WTC11 (cell line): ENCODE measurements at regions not wholly inside any gene's neighbourhood (a gene's known extent, or its start where the extent isn't known, plus 50 kb on each side); places are given as distances from the start of the nearest gene placed in this dataset.

ENCODE experiments used
- ATAC-seq: fragments of 200-7000 bp; cut with Tn5 transposase; 2 replicates; pipeline ENCODE4 v1.10.0; 2021; ENCODE audit warnings: mild to moderate bottlenecking, moderate library complexity
- CTCF ChIA-PET: fragments of 300-600 bp; sonication (Branson Sonifier 250); formaldehyde crosslinking; loops from one replicate; lab custom pipeline; 2021; ENCODE audit warnings: antibody characterized with exemption; lab: Charles Lee
- POLR2A ChIA-PET: fragments of 350-600 bp; sonication (Branson Sonifier 250); formaldehyde crosslinking; loops from one replicate; lab custom pipeline; 2021; ENCODE audit warnings: antibody characterized with exemption; lab: Charles Lee
- DNase-seq: peaks from one replicate; pipeline ENCODE4 v3.0.0; 2021; ENCODE audit warnings: low spot score
- H3K27ac Mint-ChIP-seq: 2 replicates; pipeline ENCODE4 v1.8.0; 2021; ENCODE audit warnings: mixed read lengths
- H3K27me3 Mint-ChIP-seq: 2 replicates; pipeline ENCODE4 v1.8.0; 2021; ENCODE audit warnings: low read depth, mild to moderate bottlenecking, moderate library complexity, mixed read lengths
- H3K36me3 Mint-ChIP-seq: 2 replicates; pipeline ENCODE4 v1.8.0; 2021; ENCODE audit warnings: mixed read lengths
- H3K4me1 Mint-ChIP-seq: 2 replicates; pipeline ENCODE4 v1.8.0; 2022; ENCODE audit warnings: mixed read lengths
- H3K4me3 Mint-ChIP-seq: 2 replicates; pipeline ENCODE4 v1.8.0; 2021; ENCODE audit warnings: mild to moderate bottlenecking, moderate library complexity, mixed read lengths
- H3K9me3 Mint-ChIP-seq: 2 replicates; pipeline ENCODE4 v1.8.0; 2021; ENCODE audit warnings: mixed read lengths
- EMX1 ChIP-seq: fragments of 250-450 bp; sonication (Bioruptor Pico); IDR thresholded peaks from 2 replicates; pipeline ENCODE4 v1.8.0; 2021; ENCODE audit warnings: mild to moderate bottlenecking
- FOXJ3 ChIP-seq: sonication (generic); formaldehyde crosslinking; IDR thresholded peaks from 2 replicates; pipeline ENCODE4 v1.9.0; 2021; ENCODE audit warnings: missing genetic modification reagents, mild to moderate bottlenecking, borderline replicate concordance
- FOXK1 ChIP-seq: sonication (generic); formaldehyde crosslinking; IDR thresholded peaks from 2 replicates; pipeline ENCODE4 v1.8.0; 2022; ENCODE audit warnings: mild to moderate bottlenecking, moderate library complexity, missing genetic modification reagents
- GRHL2 ChIP-seq: fragments of 250-450 bp; sonication (Bioruptor Pico); IDR thresholded peaks from 2 replicates; pipeline ENCODE4 v1.8.0; 2022; ENCODE audit warnings: mild to moderate bottlenecking, moderate library complexity; ENCODE audit not compliant: insufficient replicate concordance, severe bottlenecking
- HMGXB4 ChIP-seq: sonication (generic); formaldehyde crosslinking; IDR thresholded peaks from 2 replicates; pipeline ENCODE4 v1.8.1; 2023; ENCODE audit warnings: mild to moderate bottlenecking, moderate library complexity, missing genetic modification reagents
- KAT7 ChIP-seq: sonication (generic); formaldehyde crosslinking; IDR thresholded peaks from 2 replicates; pipeline ENCODE4 v1.8.1; 2023; ENCODE audit warnings: missing genetic modification reagents, mild to moderate bottlenecking, borderline replicate concordance
- MYBL2 ChIP-seq: sonication (generic); formaldehyde crosslinking; IDR thresholded peaks from 2 replicates; pipeline ENCODE4 v1.8.1; 2023; ENCODE audit warnings: mild to moderate bottlenecking, moderate library complexity, missing genetic modification reagents
- SP1 ChIP-seq: sonication (generic); formaldehyde crosslinking; conservative IDR thresholded peaks from 2 replicates; pipeline ENCODE4 v1.8.1; 2022; ENCODE audit warnings: missing genetic modification reagents
- ZNF425 ChIP-seq: fragments of 250-450 bp; sonication (Bioruptor Pico); conservative IDR thresholded peaks from 2 replicates; pipeline ENCODE4 v1.9.0; 2021; ENCODE audit warnings: mild to moderate bottlenecking
- ZNF532 ChIP-seq: fragments of 250-450 bp; sonication (Bioruptor Pico); IDR thresholded peaks from 2 replicates; pipeline ENCODE4 v1.9.0; 2021; ENCODE audit warnings: mild to moderate bottlenecking, borderline replicate concordance
- ZNF671 ChIP-seq: fragments of 250-450 bp; sonication (Bioruptor Pico); IDR thresholded peaks from 2 replicates; pipeline ENCODE4 v1.8.0; 2021; ENCODE audit warnings: mild to moderate bottlenecking
- TF ChIP-seq, protein P1 (sequence below): sonication (generic); formaldehyde crosslinking; IDR thresholded peaks from 2 replicates; pipeline ENCODE4 v1.8.1; 2022; ENCODE audit warnings: mild to moderate bottlenecking, missing genetic modification reagents, moderate library complexity, borderline replicate concordance
- TF ChIP-seq, protein P2 (sequence below): sonication (generic); formaldehyde crosslinking; IDR thresholded peaks from 2 replicates; pipeline ENCODE4 v1.8.0; 2022; ENCODE audit warnings: mild to moderate bottlenecking, missing genetic modification reagents
- TF ChIP-seq, protein P3 (sequence below): sonication (generic); formaldehyde crosslinking; IDR thresholded peaks from 2 replicates; pipeline ENCODE4 v1.8.0; 2022; ENCODE audit warnings: mild to moderate bottlenecking, missing genetic modification reagents
- TF ChIP-seq, protein P4 (sequence below): fragments of 250-450 bp; sonication (Bioruptor Pico); IDR thresholded peaks from 2 replicates; pipeline ENCODE4 v2.1.2; 2022; ENCODE audit warnings: mild to moderate bottlenecking, moderate library complexity

GRCh38 chr4:27629532-27630225 is 769.0 kb downstream of the STIM2 start:
- H3K4me3 Mint-ChIP-seq: no peak overlapping the region
- peaks cover 3% of the 10 kb centered on the region; the same call in 1 of the 2 replicates for H3K4me1 Mint-ChIP-seq
- no peaks in the 10 kb centered on the region for H3K9me3 Mint-ChIP-seq
- no peaks in the 10 kb centered on the region for H3K36me3 Mint-ChIP-seq
- ChIA-PET POLR2A (no interaction called here), CTCF (no interaction called here)
- H3K27ac Mint-ChIP-seq: no peak overlapping the region
- ATAC-seq: no peak
- no peak for DNase-seq
- no peak for TF ChIP-seq ZNF671 (CRISPR knock-in tag)
- no peak for TF ChIP-seq GRHL2 (CRISPR knock-in tag)
- TF ChIP-seq ZNF532 (CRISPR knock-in tag): no peak
- no peak for TF ChIP-seq MYBL2 (CRISPR knock-in tag)
- no peak for TF ChIP-seq FOXJ3
- TF ChIP-seq HMGXB4 (CRISPR knock-in tag): no peak
- TF ChIP-seq EMX1 (CRISPR knock-in tag): no peak
- no peak for TF ChIP-seq SP1 (CRISPR knock-in tag)
- TF ChIP-seq, protein P1, sequence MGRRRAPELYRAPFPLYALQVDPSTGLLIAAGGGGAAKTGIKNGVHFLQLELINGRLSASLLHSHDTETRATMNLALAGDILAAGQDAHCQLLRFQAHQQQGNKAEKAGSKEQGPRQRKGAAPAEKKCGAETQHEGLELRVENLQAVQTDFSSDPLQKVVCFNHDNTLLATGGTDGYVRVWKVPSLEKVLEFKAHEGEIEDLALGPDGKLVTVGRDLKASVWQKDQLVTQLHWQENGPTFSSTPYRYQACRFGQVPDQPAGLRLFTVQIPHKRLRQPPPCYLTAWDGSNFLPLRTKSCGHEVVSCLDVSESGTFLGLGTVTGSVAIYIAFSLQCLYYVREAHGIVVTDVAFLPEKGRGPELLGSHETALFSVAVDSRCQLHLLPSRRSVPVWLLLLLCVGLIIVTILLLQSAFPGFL (CRISPR knock-in tag): no peak
- TF ChIP-seq, protein P2, sequence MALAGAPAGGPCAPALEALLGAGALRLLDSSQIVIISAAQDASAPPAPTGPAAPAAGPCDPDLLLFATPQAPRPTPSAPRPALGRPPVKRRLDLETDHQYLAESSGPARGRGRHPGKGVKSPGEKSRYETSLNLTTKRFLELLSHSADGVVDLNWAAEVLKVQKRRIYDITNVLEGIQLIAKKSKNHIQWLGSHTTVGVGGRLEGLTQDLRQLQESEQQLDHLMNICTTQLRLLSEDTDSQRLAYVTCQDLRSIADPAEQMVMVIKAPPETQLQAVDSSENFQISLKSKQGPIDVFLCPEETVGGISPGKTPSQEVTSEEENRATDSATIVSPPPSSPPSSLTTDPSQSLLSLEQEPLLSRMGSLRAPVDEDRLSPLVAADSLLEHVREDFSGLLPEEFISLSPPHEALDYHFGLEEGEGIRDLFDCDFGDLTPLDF (CRISPR knock-in tag): no peak
- TF ChIP-seq, all 79 proteins: peak for 0
- no peaks in the 10 kb centered on the region for H3K27me3 Mint-ChIP-seq

- TF ChIP-seq, protein P1 (CRISPR knock-in tag): no peak
- TF ChIP-seq FOXK1 (CRISPR knock-in tag) (no peak), ZNF425 (CRISPR knock-in tag) (no peak), KAT7 (CRISPR knock-in tag) (no peak), SP1 (CRISPR knock-in tag) (no peak)
- TF ChIP-seq, protein P3, sequence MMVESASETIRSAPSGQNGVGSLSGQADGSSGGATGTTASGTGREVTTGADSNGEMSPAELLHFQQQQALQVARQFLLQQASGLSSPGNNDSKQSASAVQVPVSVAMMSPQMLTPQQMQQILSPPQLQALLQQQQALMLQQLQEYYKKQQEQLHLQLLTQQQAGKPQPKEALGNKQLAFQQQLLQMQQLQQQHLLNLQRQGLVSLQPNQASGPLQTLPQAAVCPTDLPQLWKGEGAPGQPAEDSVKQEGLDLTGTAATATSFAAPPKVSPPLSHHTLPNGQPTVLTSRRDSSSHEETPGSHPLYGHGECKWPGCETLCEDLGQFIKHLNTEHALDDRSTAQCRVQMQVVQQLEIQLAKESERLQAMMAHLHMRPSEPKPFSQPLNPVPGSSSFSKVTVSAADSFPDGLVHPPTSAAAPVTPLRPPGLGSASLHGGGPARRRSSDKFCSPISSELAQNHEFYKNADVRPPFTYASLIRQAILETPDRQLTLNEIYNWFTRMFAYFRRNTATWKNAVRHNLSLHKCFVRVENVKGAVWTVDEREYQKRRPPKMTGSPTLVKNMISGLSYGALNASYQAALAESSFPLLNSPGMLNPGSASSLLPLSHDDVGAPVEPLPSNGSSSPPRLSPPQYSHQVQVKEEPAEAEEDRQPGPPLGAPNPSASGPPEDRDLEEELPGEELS (CRISPR knock-in tag): no peak
- TF ChIP-seq, protein P4, sequence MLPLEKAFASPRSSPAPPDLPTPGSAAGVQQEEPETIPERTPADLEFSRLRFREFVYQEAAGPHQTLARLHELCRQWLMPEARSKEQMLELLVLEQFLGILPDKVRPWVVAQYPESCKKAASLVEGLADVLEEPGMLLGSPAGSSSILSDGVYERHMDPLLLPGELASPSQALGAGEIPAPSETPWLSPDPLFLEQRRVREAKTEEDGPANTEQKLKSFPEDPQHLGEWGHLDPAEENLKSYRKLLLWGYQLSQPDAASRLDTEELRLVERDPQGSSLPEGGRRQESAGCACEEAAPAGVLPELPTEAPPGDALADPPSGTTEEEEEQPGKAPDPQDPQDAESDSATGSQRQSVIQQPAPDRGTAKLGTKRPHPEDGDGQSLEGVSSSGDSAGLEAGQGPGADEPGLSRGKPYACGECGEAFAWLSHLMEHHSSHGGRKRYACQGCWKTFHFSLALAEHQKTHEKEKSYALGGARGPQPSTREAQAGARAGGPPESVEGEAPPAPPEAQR (CRISPR knock-in tag): no peak
- TF ChIP-seq, all 79 proteins: peak for 0
These were observed 775.6 kb downstream of the STIM2 start for GRCh38 chr4:27635936-27636913.

More at GRCh38 chr4:27635936-27636913, 775.6 kb downstream of the STIM2 start:
- DNase-seq (no peak), ATAC-seq (no peak)
- ChIA-PET CTCF (no interaction called here), POLR2A (interaction anchor here (0.9 kb wide), 1 partner anchor 588 kb away, joined by 3 read pairs; no protein-coding TSS in a partner anchor)
- Mint-ChIP-seq H3K27me3 (no peaks in the 10 kb centered on the region), H3K27ac (no peak overlapping the region), H3K4me3 (no peak overlapping the region), H3K36me3 (no peaks in the 10 kb centered on the region), H3K4me1 (no peaks in the 10 kb centered on the region), H3K9me3 (no peaks in the 10 kb centered on the region)
